ENCODE measurements at regions not wholly inside any gene's neighbourhood (a gene's known extent, or its start where the extent isn't known, plus 50 kb on each side); places are given as distances from the start of the nearest gene placed in this dataset.

DNA sequence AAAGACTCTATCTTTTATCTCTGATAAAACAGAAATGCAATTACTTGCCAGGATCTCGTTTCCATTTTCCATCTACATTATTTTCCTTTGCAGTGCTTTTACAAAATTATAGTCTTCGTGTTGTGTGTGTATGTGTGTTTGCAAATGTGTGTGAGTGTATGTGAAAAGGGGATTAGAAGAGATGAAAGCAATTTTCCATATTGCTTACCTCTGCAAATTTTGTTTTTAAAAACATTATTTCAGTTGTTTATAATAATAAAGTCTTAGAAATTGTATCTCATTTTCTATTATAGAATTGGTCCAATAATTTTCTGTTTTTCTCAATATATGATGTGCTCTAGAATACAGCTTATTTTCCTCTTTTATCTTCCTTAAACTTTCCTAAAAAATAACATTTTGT lies 421.3 kb upstream of the ANKRD30A start:
- Histone ChIP-seq H3K79me1 (ENCODE audit: low read depth, low read length) (no peaks in the 10 kb centered on the region), H3K27ac (ENCODE audit: low read depth, low read length) (no peak overlapping the region), H3K36me3 (ENCODE audit: control insufficient read depth in 2 of 4, insufficient read depth in 4 of 4, low read length in 3 of 4) (no peaks in the 10 kb centered on the region; a peak in 1 of 8 replicates), H4K5ac (ENCODE audit: insufficient read length, low read depth, low read length) (no peak overlapping the region), H3K14ac (ENCODE audit: insufficient read length) (no peak overlapping the region), H3K4me1 (replicated peaks in 1 of 4; ENCODE audit: control insufficient read depth in 3 of 4, insufficient read depth in 4 of 4, low read length in 3 of 4) (no peaks in the 10 kb centered on the region), H2BK15ac (ENCODE audit: low read length) (no peak overlapping the region), H2BK5ac (ENCODE audit: low read depth, low read length) (no peak overlapping the region), H3K23ac (ENCODE audit: insufficient read length) (no peak overlapping the region), H3K4me3 (ENCODE audit: extremely low read depth in 1 of 4, insufficient read depth in 2 of 4, low read depth in 3 of 4, low read length in 4 of 4) (no peak overlapping the region), H4K8ac (ENCODE audit: extremely low read depth, insufficient read depth, low read length) (no peak overlapping the region), H3K56ac (replicated peaks; ENCODE audit: insufficient read length, low read depth, low read length) (no peak overlapping the region), H3K9me3 (ENCODE audit: insufficient read depth in 2 of 2, low read depth in 1 of 2, low read length in 1 of 2) (no peaks in the 10 kb centered on the region), H2BK12ac (ENCODE audit: low read depth, low read length) (no peak overlapping the region), H2AK5ac (ENCODE audit: low read depth, low read length) (no peak overlapping the region), H3K79me2 (ENCODE audit: control insufficient read depth in 1 of 2, insufficient read depth in 2 of 2, low read length in 2 of 2) (no peaks in the 10 kb centered on the region), H2AFZ (ENCODE audit: low read length) (no peak overlapping the region), H3K9ac (replicated peaks in 1 of 4; ENCODE audit: extremely low read depth in 1 of 4, low read depth in 3 of 4, low read length in 3 of 4) (no peak overlapping the region), H2BK120ac (replicated peaks; ENCODE audit: low read depth, low read length) (no peak overlapping the region), H4K91ac (replicated peaks; ENCODE audit: insufficient read length, low read length) (no peak overlapping the region), H3K4me2 (ENCODE audit: insufficient read depth in 1 of 2, low read depth in 2 of 2, low read length in 2 of 2) (no peak overlapping the region), H4K20me1 (replicated peaks in 1 of 2; ENCODE audit: control insufficient read depth in 1 of 2, insufficient read depth in 2 of 2, low read length in 2 of 2) (no peaks in the 10 kb centered on the region), H3K23me2 (ENCODE audit: low read depth, low read length) (no peaks in the 10 kb centered on the region), H2BK20ac (ENCODE audit: low read length) (no peak overlapping the region), H3K27me3 (replicated peaks in 1 of 4; ENCODE audit: control insufficient read depth in 3 of 4, extremely low read depth in 1 of 4, insufficient read depth in 3 of 4, low read length in 3 of 4) (no peaks in the 10 kb centered on the region), H3K4ac (replicated peaks; ENCODE audit: insufficient read length, low read depth, low read length) (no peak overlapping the region), H3K18ac (ENCODE audit: extremely low read depth, low read length) (no peak overlapping the region)
- FAIRE-seq (no peak), DNase-seq (ENCODE audit: low read depth in 1 of 2, low spot score in 2 of 2) (no peak)
- 86% methylated on average over 2 of the region's 2 CpGs; no CpG with 5 or more reads in 1 of the 2 experiments for WGBS, 2 experiments (ENCODE audit: extremely low coverage in 1 of 2, insufficient coverage in 1 of 2, insufficient read length in 1 of 2, insufficient replicate concordance in 2 of 2, low coverage in 1 of 2, low lambda C conversion rate in 2 of 2, missing lambda C conversion rate in 1 of 2)
- ChIA-PET CTCF (ENCODE audit: partially characterized antibody) (interaction anchor here (0.5 kb wide), 1 partner anchor 10 kb away, joined by 3 read pairs; no protein-coding TSS in a partner anchor), POLR2A (ENCODE audit: partially characterized antibody) (interaction anchor here (0.6 kb wide), 1 partner anchor 8 kb away, joined by 3 read pairs; no protein-coding TSS in a partner anchor)
- TF ChIP-seq CBX8 (IDR thresholded peaks at IDR 0.05; ENCODE audit: borderline replicate concordance, low read depth, low read length) (no peak), JUND (IDR thresholded peaks at IDR 0.05; ENCODE audit: low read length) (no peak), CREB1 (IDR thresholded peaks at IDR 0.05) (no peak), EGR1 (IDR thresholded peaks at IDR 0.05; ENCODE audit: borderline replicate concordance, low read depth, low read length) (no peak), TCF12 (IDR thresholded peaks at IDR 0.05; ENCODE audit: low read depth, low read length) (no peak), RFX5 (IDR thresholded peaks at IDR 0.05; ENCODE audit: borderline replicate concordance, low read depth, low read length) (no peak), BCL11A (IDR thresholded peaks at IDR 0.05; ENCODE audit: low read depth in 2 of 2, low read length in 2 of 2) (no peak), KDM1A (IDR thresholded peaks at IDR 0.05; ENCODE audit: borderline replicate concordance, low read length) (no peak), BACH1 (IDR thresholded peaks at IDR 0.05; ENCODE audit: low read length) (no peak), SP4 (IDR thresholded peaks at IDR 0.05; ENCODE audit: low read length) (no peak), SUZ12 (IDR thresholded peaks at IDR 0.05; ENCODE audit: low read length) (no peak)
- TF ChIP-seq, protein P1, sequence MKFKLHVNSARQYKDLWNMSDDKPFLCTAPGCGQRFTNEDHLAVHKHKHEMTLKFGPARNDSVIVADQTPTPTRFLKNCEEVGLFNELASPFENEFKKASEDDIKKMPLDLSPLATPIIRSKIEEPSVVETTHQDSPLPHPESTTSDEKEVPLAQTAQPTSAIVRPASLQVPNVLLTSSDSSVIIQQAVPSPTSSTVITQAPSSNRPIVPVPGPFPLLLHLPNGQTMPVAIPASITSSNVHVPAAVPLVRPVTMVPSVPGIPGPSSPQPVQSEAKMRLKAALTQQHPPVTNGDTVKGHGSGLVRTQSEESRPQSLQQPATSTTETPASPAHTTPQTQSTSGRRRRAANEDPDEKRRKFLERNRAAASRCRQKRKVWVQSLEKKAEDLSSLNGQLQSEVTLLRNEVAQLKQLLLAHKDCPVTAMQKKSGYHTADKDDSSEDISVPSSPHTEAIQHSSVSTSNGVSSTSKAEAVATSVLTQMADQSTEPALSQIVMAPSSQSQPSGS (IDR thresholded peaks at IDR 0.05; ENCODE audit: low read length) = no peak
